IMR-90 (cell line): ENCODE measurements at regions not wholly inside any gene's neighbourhood (a gene's known extent, or its start where the extent isn't known, plus 50 kb on each side); places are given as distances from the start of the nearest gene placed in this dataset.

Experiments used
- ATAC-seq: fragments of 200-7000 bp; cut with Tn5 transposase; 2 replicates; pipeline ENCODE4 v1.9.1; 2020; ENCODE audit warnings: low read depth, mild to moderate bottlenecking, moderate library complexity
- BruUV-seq: library from RNA; stranded (reverse); fragments of 400-500 nt; replicated peaks from 2 replicates; lab custom pipeline; 2021; lab: Mats Ljungman, UMichigan
- CTCF ChIA-PET: fragments of 300-600 bp; formaldehyde crosslinking; extraction: SDS; loops from one replicate; lab custom pipeline; 2021; ENCODE audit warnings: antibody characterized with exemption; lab: Yijun Ruan, JAX
- POLR2A ChIA-PET: fragments of 300-600 bp; sonication (Branson Sonifier 250); formaldehyde crosslinking; loops from one replicate; lab custom pipeline; 2022; ENCODE audit warnings: antibody characterized with exemption; ENCODE audit not compliant: unreplicated experiment; lab: Charles Lee
- DNase-seq: peaks from one replicate; pipeline ENCODE4 v3.0.0; 2013
- H2AFZ ChIP-seq: replicated peaks from 2 replicates; pipeline ENCODE3; 2013; ENCODE audit warnings: low read length, mild to moderate bottlenecking; ENCODE audit not compliant: poor library complexity
- H2AK5ac ChIP-seq: 2 replicates; pipeline ENCODE4 v1.6.1; 2013; ENCODE audit warnings: low read depth, low read length, inconsistent platforms
- H2AK9ac ChIP-seq: replicated peaks from 2 replicates; pipeline ENCODE3; 2013; ENCODE audit warnings: mild to moderate bottlenecking, low read depth, low read length, moderate library complexity; ENCODE audit not compliant: poor library complexity
- H2BK120ac ChIP-seq: 2 replicates; pipeline ENCODE4 v1.6.1; 2013; ENCODE audit warnings: low read depth, low read length, inconsistent platforms
- H2BK15ac ChIP-seq: 3 replicates; pipeline ENCODE4 v1.6.1; 2013; ENCODE audit warnings: low read depth, low read length, inconsistent platforms
- H2BK20ac ChIP-seq: 2 replicates; pipeline ENCODE4 v1.6.1; 2013; ENCODE audit warnings: low read depth, mild to moderate bottlenecking, inconsistent platforms, low read length, moderate library complexity
- H2BK5ac ChIP-seq: 2 replicates; pipeline ENCODE4 v1.6.1; 2013; ENCODE audit warnings: mild to moderate bottlenecking, low read depth, low read length, inconsistent platforms; ENCODE audit not compliant: poor library complexity, severe bottlenecking
- H3K14ac ChIP-seq: replicated peaks from 2 replicates; pipeline ENCODE4 v1.6.1; 2013; ENCODE audit warnings: low read depth, low read length, inconsistent platforms
- H3K18ac ChIP-seq: 2 replicates; pipeline ENCODE4 v1.6.1; 2013; ENCODE audit warnings: low read depth, low read length, control low read depth
- H3K23ac ChIP-seq: 2 replicates; pipeline ENCODE4 v1.6.1; 2013; ENCODE audit warnings: low read depth, low read length, inconsistent platforms
- H3K27ac ChIP-seq: 2 replicates; pipeline ENCODE4 v1.5.1; 2013; ENCODE audit warnings: mild to moderate bottlenecking, control low read depth, low read length; ENCODE audit not compliant: insufficient read depth
- H3K27me3 ChIP-seq: 2 replicates; pipeline ENCODE4 v1.6.1; 2013; ENCODE audit warnings: low read length; ENCODE audit not compliant: control insufficient read depth, insufficient read depth
- H3K36me3 ChIP-seq: 2 replicates; pipeline ENCODE4 v1.6.1; 2013; ENCODE audit warnings: low read length, mixed read lengths; ENCODE audit not compliant: control insufficient read depth, insufficient read depth
- H3K4ac ChIP-seq: 2 replicates; pipeline ENCODE4 v1.6.1; 2013; ENCODE audit warnings: low read depth, low read length, inconsistent platforms
- H3K4me1 ChIP-seq: 2 replicates; pipeline ENCODE4 v1.6.1; 2013; ENCODE audit warnings: low read length, mixed read lengths; ENCODE audit not compliant: control insufficient read depth, insufficient read depth
- H3K4me2 ChIP-seq: 2 replicates; pipeline ENCODE4 v1.6.1; 2013; ENCODE audit warnings: low read depth, mild to moderate bottlenecking, control low read depth, low read length, moderate library complexity
- H3K4me3 ChIP-seq: 2 replicates; pipeline ENCODE4 v1.5.1; 2013; ENCODE audit warnings: low read depth, mild to moderate bottlenecking, control low read depth, low read length, moderate library complexity; ENCODE audit not compliant: insufficient read depth
- H3K56ac ChIP-seq: 2 replicates; pipeline ENCODE4 v1.6.1; 2013; ENCODE audit warnings: low read length, inconsistent platforms; ENCODE audit not compliant: insufficient read depth; ENCODE audit errors: extremely low read depth
- H3K79me1 ChIP-seq, 2 experiments: 2 replicates each; pipeline ENCODE4 v1.6.1; 2013; ENCODE audit warnings: low read length in 2 of 2, inconsistent platforms in 1 of 2, low read depth in 1 of 2
- H3K9ac ChIP-seq: 2 replicates; pipeline ENCODE4 v1.6.1; 2013; ENCODE audit warnings: low read depth, low read length, control low read depth
- H3K9me1 ChIP-seq: 2 replicates; pipeline ENCODE4 v1.6.1; 2013; ENCODE audit warnings: low read length, inconsistent platforms; ENCODE audit not compliant: insufficient read depth
- H3K9me3 ChIP-seq: 2 replicates; pipeline ENCODE4 v1.6.1; 2013; ENCODE audit warnings: low read length; ENCODE audit not compliant: control insufficient read depth, insufficient read depth
- H4K20me1 ChIP-seq: 2 replicates; pipeline ENCODE4 v1.6.1; 2013; ENCODE audit warnings: low read length, inconsistent platforms; ENCODE audit not compliant: insufficient read depth
- H4K5ac ChIP-seq: 2 replicates; pipeline ENCODE4 v1.6.1; 2013; ENCODE audit warnings: mild to moderate bottlenecking, low read depth, low read length, control low read depth
- H4K8ac ChIP-seq, 2 experiments: 2 replicates each; pipeline ENCODE4 v1.6.1; 2013; ENCODE audit warnings: low read depth in 2 of 2, low read length in 2 of 2, control low read depth in 1 of 2, inconsistent platforms in 1 of 2
- H4K91ac ChIP-seq: 2 replicates; pipeline ENCODE4 v1.6.1; 2013; ENCODE audit warnings: low read depth, low read length, inconsistent platforms; ENCODE audit not compliant: insufficient read depth
- BHLHE40 ChIP-seq: fragments of 150-350 bp; IDR thresholded peaks from 2 replicates; pipeline ENCODE4 v1.6.1; 2016; ENCODE audit warnings: mild to moderate bottlenecking, low read depth, low read length
- CEBPB ChIP-seq: IDR thresholded peaks from 2 replicates; pipeline ENCODE4 v1.6.1; 2012; ENCODE audit warnings: low read depth, low read length, improper control_type of control experiment
- CHD1 ChIP-seq: IDR thresholded peaks from 2 replicates; pipeline ENCODE4 v1.6.1; 2012; ENCODE audit warnings: low read depth, low read length, improper control_type of control experiment
- FOS ChIP-seq: fragments of 150-350 bp; IDR thresholded peaks from 2 replicates; pipeline ENCODE4 v1.6.1; 2016; ENCODE audit warnings: low read depth, low read length
- MAFK ChIP-seq: IDR thresholded peaks from 2 replicates; pipeline ENCODE4 v1.6.1; 2012; ENCODE audit warnings: low read depth, low read length, improper control_type of control experiment
- MAZ ChIP-seq: IDR thresholded peaks from 2 replicates; pipeline ENCODE4 v1.6.1; 2012; ENCODE audit warnings: low read depth, mild to moderate bottlenecking, low read length, improper control_type of control experiment, moderate library complexity, borderline replicate concordance
- MXI1 ChIP-seq: IDR thresholded peaks from 2 replicates; pipeline ENCODE4 v1.6.1; 2012; ENCODE audit warnings: low read depth, mild to moderate bottlenecking, low read length, moderate library complexity, borderline replicate concordance
- NFE2L2 ChIP-seq: fragments of 150-350 bp; IDR thresholded peaks from 2 replicates; pipeline ENCODE4 v1.6.1; 2016; ENCODE audit warnings: low read depth, mild to moderate bottlenecking, low read length
- POLR2A ChIP-seq: IDR thresholded peaks from 2 replicates; pipeline ENCODE4 v1.6.1; 2012; ENCODE audit warnings: mild to moderate bottlenecking, low read depth, low read length
- RAD21 ChIP-seq: IDR thresholded peaks from 2 replicates; pipeline ENCODE4 v1.6.1; 2012; ENCODE audit warnings: low read length, improper control_type of control experiment
- RCOR1 ChIP-seq: IDR thresholded peaks from 2 replicates; pipeline ENCODE4 v1.6.1; 2012; ENCODE audit warnings: mild to moderate bottlenecking, low read length, improper control_type of control experiment; ENCODE audit not compliant: insufficient replicate concordance
- RFX5 ChIP-seq: IDR thresholded peaks from 2 replicates; pipeline ENCODE4 v1.8.0; 2012; ENCODE audit warnings: low read depth, mild to moderate bottlenecking, low read length, moderate library complexity
- SMC3 ChIP-seq: fragments of 150-350 bp; IDR thresholded peaks from 2 replicates; pipeline ENCODE4 v1.6.1; 2016; ENCODE audit warnings: low read depth, mild to moderate bottlenecking, antibody characterized with exemption, low read length, moderate library complexity
- WGBS, 2 experiments: methylation state at CpG; one replicate each; pipeline versions ENCODE4 v1.1.5 to v1.1.7; 2013; ENCODE audit warnings: missing lambda C conversion rate in 2 of 2; ENCODE audit not compliant: insufficient read length in 1 of 2; ENCODE audit errors: extremely low coverage in 2 of 2; 5-methylcytosine and 5-hydroxymethylcytosine counted together
- dilution Hi-C: fragments of 300-500 bp; cut with HindIII; formaldehyde crosslinking; loops from one replicate; pipeline ENCODE4 v1.14.3; 2018; ENCODE audit warnings: low sequenced_read_pairs; ENCODE audit not compliant: unreplicated experiment
- in situ Hi-C: fragments of 300-500 bp; cut with MboI; formaldehyde crosslinking; loops from 3 replicates; pipeline ENCODE4 v1.14.3; 2019; ENCODE audit warnings: low sequenced_read_pairs, inconsistent platforms, mixed read lengths
- intact Hi-C: fragments of 100-400 bp; cut with micrococcal nuclease; formaldehyde crosslinking; loops from 2 replicates; pipeline ENCODE4 v1.10.0; 2022
- TF ChIP-seq, protein P1 (sequence below): fragments of 150-350 bp; IDR thresholded peaks from 2 replicates; pipeline ENCODE4 v1.6.1; 2017; ENCODE audit warnings: mild to moderate bottlenecking, antibody characterized with exemption, low read length, low read depth
- TF ChIP-seq, protein P2 (sequence below): conservative IDR thresholded peaks from 2 replicates; pipeline ENCODE4 v1.5.1; 2012; ENCODE audit warnings: mild to moderate bottlenecking, low read depth, low read length, improper control_type of control experiment
- TF ChIP-seq, protein P3 (sequence below): fragments of 150-350 bp; IDR thresholded peaks from 2 replicates; pipeline ENCODE4 v1.6.1; 2016; ENCODE audit warnings: low read depth, mild to moderate bottlenecking, low read length, moderate library complexity, borderline replicate concordance

- Histone ChIP-seq H2BK5ac (no peak overlapping the region), H2AK5ac (no peak overlapping the region), H4K91ac (no peak overlapping the region), H3K36me3 (no peaks in the 10 kb centered on the region), H3K9ac (no peak overlapping the region), H3K27me3 (no peaks in the 10 kb centered on the region), H3K4me3 (no peak overlapping the region), H3K9me3 (peaks cover 20% of the 10 kb centered on the region), H2BK120ac (no peak overlapping the region), H3K56ac (no peak overlapping the region), H3K18ac (no peak overlapping the region), H3K4ac (no peak overlapping the region), H2AFZ (no peak overlapping the region), H3K27ac (no peak overlapping the region), H2BK15ac (no peak overlapping the region), H3K4me2 (no peak overlapping the region), H3K23ac (no peak overlapping the region), H4K8ac (no peak overlapping the region), H2BK20ac (no peak overlapping the region), H4K5ac (no peak overlapping the region), H3K9me1 (no peaks in the 10 kb centered on the region), H3K79me1 (no peaks in the 10 kb centered on the region), H4K20me1 (no peaks in the 10 kb centered on the region), H3K4me1 (no peaks in the 10 kb centered on the region), H3K14ac (no peak overlapping the region), H2AK9ac (no peak overlapping the region)
- WGBS, 2 experiments: 50% methylated on average over 1 of the region's 7 CpGs; no CpG with 5 or more reads in 1 of the 2 experiments
- dilution Hi-C loops: no loop called here
- ChIA-PET POLR2A (no interaction called here), CTCF (no interaction called here)
- TF ChIP-seq CEBPB (no peak), RCOR1 (no peak), FOS (no peak), MAZ (no peak), SMC3 (no peak), RFX5 (no peak), POLR2A (no peak), MAFK (no peak), RAD21 (no peak), BHLHE40 (no peak), CHD1 (no peak), MXI1 (no peak), NFE2L2 (no peak)
- TF ChIP-seq, protein P1, sequence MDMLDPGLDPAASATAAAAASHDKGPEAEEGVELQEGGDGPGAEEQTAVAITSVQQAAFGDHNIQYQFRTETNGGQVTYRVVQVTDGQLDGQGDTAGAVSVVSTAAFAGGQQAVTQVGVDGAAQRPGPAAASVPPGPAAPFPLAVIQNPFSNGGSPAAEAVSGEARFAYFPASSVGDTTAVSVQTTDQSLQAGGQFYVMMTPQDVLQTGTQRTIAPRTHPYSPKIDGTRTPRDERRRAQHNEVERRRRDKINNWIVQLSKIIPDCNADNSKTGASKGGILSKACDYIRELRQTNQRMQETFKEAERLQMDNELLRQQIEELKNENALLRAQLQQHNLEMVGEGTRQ: no peak
- TF ChIP-seq, protein P2, sequence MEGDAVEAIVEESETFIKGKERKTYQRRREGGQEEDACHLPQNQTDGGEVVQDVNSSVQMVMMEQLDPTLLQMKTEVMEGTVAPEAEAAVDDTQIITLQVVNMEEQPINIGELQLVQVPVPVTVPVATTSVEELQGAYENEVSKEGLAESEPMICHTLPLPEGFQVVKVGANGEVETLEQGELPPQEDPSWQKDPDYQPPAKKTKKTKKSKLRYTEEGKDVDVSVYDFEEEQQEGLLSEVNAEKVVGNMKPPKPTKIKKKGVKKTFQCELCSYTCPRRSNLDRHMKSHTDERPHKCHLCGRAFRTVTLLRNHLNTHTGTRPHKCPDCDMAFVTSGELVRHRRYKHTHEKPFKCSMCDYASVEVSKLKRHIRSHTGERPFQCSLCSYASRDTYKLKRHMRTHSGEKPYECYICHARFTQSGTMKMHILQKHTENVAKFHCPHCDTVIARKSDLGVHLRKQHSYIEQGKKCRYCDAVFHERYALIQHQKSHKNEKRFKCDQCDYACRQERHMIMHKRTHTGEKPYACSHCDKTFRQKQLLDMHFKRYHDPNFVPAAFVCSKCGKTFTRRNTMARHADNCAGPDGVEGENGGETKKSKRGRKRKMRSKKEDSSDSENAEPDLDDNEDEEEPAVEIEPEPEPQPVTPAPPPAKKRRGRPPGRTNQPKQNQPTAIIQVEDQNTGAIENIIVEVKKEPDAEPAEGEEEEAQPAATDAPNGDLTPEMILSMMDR: no peak
- TF ChIP-seq, protein P3, sequence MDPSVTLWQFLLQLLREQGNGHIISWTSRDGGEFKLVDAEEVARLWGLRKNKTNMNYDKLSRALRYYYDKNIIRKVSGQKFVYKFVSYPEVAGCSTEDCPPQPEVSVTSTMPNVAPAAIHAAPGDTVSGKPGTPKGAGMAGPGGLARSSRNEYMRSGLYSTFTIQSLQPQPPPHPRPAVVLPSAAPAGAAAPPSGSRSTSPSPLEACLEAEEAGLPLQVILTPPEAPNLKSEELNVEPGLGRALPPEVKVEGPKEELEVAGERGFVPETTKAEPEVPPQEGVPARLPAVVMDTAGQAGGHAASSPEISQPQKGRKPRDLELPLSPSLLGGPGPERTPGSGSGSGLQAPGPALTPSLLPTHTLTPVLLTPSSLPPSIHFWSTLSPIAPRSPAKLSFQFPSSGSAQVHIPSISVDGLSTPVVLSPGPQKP: no peak
- in situ Hi-C loops: no loop called here
- ATAC-seq: no peak
- intact Hi-C loops: no loop called here
- no peak for DNase-seq
- no TSS peak for BruUV-seq
These were observed 226.9 kb downstream of the ASMT start for GRCh38 chrX:1841746-1842145.
